GM19043 (cell line): ENCODE measurements at regions not wholly inside any gene's neighbourhood (a gene's known extent, or its start where the extent isn't known, plus 50 kb on each side); places are given as distances from the start of the nearest gene placed in this dataset.
"Not testable (repeated sequence)": the region's sequence is repeated elsewhere in the genome, so short reads cannot be mapped to it uniquely, and the experiment has no call there.

ENCODE experiments used
- ATAC-seq: cut with Tn5 transposase; IDR thresholded peaks from one replicate; pipeline ENCODE4 v1.9.1; 2021; ENCODE audit warnings: low read depth; ENCODE audit not compliant: unreplicated experiment

DNA sequence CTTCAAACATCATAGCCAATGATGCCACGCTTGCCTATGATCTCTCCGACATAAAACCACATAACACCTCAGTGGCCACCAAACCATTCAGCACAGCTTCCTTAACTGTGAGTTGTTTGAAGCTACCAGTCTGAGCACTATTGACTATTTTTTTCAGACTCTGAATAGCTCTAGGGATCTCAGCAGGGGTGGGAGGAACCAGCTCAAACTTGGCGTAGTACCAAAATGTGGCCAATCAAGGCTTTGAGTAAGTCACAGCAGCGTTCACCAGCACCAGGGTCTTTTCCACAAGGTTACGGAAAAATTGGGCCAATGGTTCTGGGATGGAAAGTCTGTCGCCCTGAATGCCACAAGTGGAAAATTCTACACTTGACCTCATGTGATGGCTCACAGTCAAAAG is 70.6 kb downstream of the SMPDL3A start:
- ATAC-seq: no peak

DNA sequence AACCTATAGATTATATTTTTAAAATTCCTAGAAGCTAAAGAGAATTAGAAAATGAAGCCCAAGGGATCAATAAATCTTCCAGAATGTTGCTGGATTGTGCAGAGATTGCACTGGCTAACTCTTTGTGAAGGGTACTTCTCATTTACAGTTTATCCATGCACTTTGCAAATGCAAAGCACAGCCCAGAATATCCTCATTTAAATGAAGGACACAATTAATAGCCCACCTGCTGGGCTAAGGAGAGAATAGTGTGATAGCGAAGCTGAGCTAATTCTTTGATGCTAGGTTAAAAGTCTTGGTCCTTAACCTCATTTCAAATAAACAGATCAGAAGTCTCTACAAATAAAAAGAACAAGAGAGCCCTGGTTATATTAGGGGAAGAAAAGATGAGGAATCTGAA is 72.5 kb downstream of the SMPDL3A start:
- ATAC-seq: no peak

DNA sequence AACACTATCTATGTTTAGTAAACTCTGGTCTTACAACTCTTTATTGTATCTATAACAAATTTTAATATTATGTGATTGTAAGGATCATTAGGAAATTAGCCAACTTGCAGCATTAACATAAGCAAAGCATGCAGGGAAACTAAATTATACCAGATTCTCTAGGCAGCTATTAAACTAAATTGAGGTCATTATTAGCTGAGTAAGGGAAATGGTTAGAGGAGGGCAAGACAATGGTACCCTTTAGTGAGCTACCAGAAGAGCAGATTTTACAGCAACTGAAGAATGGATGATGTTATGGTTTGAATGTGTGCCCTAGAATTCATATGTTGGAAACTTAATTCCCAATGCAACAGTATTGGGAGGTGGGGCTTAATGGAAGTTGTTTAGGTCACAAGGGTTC is 79.1 kb downstream of the SMPDL3A start:
- ATAC-seq: no peak

DNA sequence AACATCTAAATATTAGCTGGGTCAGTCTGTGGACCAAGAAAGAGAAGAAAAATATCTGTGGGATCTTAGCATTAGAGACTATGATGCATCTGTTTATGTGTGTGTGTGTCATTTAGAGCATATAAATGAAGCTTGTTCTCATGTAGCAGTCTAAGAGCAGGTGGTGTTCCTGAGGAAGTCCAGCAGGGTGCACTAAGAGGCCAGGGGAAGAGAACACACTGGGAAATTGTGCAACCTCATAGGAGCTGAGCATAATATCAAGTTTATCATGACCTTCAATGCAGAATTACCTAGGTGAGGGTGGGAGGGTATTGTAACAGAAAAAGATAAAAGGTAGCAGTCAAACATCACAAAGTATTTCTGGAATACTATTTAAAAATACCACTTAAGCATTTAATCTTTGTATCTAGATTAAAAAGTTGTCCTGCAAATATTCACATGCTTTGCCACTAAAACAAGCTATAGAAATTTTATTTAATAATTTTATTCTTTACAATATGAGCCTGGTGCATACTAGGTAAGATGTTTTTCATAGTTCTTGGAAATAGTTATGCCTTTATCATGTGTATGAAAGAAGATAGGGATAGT is 80.5 kb downstream of the SMPDL3A start:
- peak; percentile 62 for ATAC-seq

DNA sequence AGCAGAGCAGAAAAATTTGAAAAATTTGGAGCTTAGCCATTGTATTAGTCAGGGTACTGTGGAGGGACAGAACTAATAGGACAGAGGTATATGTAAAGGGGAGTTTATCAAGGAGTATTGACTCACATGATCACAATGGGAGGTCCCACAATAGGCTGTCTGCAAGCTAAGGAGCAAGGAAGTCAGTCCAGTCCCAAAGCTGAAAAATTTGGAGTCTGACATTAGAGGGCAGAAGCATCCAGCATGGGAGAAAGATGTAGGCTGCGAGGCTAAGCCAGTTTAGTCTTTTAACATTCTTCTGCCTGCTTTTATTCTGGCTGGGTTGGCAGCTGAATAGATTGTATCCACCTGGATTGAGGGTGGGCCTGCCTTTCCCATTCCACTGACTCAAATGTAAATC is 82.0 kb downstream of the SMPDL3A start:
- no peak for ATAC-seq

DNA sequence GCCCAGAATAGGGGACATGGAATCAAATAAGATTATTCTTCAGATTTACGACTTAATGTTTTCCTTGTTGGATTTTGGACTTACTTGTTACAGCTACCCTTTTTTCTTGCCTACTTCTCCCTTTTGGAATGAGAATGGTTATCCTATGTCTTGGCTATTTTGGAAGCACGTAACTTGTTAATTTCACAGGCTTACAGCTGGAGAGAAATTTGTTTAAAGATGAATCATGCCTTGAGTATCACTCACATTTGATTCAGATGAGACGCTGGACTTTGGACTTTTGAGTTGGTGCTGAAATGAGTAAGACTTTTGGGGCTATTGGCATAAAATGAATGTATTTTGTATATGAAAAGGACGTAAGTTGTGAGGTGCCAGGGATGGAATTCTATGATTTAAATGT is 83.3 kb downstream of the SMPDL3A start:
- no peak for ATAC-seq

DNA sequence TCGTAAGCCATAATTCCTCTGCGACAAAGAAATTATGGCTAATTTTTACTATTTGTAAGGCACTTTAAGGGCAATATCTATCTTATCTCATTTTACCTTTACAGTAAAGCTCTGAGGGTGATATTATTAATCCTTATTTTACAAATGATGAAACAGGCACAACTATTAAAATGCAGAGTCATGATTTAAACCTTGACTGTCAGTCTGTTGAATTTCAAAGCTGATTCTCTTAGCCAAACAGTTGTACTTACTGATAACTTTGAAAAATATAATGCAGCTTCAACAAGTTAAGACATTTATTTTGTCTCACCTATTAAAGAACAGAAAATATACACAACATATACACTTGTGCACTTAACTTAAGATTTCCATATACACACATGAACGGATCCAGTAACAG is 88.2 kb downstream of the SMPDL3A start:
- ATAC-seq: no peak

DNA sequence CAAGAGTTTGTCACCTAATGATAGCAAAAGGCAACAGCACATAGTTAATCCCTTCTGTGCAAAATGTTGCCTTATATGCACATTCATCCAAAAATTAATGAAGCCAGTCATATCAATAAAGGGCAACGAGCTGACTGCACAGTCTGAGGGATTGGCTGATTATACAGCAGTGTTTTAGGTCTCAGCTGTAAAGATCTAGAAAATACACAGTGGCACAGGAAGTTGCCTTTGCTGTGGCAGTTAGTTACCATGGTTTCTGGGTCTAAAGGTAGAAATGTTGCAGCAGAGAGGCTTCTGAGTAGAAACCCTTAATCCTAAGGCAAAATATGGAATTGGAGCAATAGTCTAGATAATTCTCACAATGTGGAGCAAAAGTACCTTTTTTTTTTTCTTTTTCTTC is 89.7 kb downstream of the SMPDL3A start:
- no peak for ATAC-seq

DNA sequence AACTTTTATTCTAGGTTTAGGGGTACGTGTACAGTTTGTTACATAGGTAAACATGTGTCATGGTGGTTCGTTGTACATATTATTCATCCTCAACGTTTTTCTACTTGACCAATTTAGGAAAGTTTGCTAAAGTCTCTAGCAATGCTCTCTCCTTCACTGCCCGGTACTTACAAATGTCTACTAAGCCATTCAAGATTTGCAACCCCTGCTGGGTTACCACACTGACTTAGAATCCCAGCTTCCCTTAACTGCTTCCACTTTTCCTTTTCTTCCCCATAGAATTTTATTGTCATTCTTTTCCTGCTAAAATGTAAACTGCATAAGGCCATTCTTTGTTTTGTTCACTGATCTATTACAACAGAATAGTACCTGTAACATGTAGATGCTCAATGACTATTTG is 97.4 kb downstream of the SMPDL3A start:
- ATAC-seq: no peak

DNA sequence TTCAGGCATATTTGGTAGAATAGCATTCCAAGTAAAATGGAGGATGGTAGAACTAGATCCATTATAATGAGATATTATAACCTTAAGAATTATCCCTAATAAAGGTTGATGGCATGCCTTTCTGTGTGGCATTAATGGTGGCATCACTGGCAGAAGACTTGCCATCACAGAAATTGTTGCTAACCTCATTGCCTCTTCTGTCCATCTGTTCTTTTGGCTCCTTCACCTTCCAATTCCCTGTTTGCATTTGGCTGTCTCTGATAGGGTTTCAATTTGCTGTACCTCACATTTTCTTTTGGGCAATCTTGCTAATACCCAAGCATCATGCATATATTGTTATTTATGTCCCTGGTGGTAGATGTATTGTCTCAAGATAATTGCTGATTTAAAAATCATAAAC is 98.9 kb downstream of the SMPDL3A start:
- no peak for ATAC-seq

DNA sequence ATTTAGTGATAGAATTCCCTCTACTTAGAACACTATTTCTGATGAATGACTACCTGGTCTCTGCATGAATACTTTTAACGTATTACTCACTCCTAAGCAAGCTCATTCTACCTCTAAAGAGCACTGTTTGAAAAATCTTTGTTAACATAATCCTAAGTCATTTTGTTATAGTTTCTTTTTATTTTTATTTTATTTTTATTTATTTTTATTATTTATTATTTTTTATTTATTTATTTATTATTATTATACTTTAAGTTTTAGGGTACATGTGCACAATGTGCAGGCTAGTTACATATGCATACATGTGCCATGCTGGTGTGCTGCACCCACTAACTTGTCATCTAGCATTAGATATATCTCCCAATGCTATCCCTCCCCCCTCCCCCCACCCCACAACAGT is 99.6 kb downstream of the SMPDL3A start:
- ATAC-seq: not testable (repeated sequence)

DNA sequence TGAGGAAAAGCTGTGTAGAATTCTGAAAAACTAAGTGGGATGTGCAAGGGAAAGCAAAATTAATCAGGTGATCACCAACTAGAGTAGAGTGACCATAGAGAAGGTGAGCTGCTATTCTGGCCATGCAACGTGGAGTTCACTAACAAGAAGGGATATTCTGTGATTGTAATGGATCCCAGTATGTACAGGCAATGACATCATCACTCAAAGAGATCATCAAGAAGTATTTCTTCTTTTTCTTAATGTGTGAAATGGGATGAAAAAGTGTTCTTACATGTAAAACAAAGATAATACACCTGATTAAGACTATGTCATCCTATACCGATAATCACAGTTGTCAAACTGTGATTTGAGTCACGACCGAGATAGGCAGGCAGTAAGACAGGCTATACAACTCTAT is 101.2 kb downstream of the SMPDL3A start:
- ATAC-seq: no peak

DNA sequence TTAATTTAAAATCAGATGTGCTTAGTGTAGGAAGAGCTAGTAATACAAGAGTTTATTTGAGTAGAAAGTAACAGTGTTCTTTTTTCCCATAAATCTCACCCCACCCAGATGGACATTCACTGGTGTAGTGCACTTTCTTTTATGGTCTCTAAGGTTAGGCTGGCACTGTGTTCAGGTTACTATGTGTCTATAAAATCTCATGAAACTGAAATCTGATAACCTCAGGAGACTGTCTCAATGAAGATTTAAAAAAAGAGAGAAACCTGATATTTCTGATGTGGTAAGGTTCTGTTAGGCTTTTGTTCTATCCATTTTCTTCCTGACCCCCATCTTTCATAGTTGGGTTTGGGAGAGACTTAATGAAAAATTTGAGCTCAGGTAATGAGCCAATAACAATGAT is 101.2 kb upstream of the CLVS2 start:
- ATAC-seq: no peak

DNA sequence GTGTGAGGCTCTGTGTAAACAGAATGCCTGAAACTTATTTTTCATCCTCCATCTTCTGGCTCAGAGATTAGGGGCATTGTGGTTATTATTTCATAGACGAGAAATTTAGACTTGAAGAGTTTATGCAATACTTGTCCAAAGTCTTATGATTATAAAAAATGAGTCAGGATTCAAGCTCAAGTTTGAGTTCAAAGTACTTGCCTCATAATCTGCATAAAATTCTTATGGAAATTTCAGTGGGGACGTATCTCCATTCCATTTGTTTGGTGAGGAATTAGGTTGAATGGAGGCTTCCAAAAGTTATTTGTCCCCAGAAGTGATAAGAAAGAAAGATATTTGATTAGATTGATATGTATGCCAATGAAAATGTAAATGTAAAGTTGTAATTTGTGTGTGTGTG is 93.7 kb upstream of the CLVS2 start:
- no peak for ATAC-seq

DNA sequence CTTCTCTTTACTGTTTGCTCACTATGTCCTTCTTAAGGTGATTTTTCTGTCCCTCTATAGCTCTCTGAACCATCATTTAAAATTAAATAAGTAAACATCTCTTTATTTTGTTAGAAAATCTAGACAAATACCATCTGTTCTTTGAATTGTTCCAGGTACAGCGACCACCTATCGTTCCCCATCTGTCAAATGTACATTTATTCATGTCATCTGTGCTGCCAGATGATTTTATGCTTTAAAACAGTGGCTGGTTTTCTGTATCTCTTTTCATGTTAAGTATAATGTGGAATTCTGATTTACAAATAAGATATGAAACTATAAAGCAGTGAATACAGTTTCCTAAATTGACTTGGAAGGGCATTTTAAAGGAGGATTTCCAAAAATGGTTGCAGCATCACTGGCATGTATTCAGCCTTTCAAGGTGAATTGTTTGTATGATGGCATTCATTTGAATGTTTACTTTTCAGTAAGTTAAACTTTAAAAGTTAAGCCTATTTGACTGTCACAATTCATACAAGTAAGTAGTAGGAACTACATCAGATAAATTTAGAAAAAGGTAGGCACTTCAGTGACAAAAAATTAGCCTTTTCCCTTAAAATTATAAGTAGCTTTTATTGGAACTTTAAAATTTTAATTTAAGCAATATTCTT is 92.6 kb upstream of the CLVS2 start:
- no peak for ATAC-seq

DNA sequence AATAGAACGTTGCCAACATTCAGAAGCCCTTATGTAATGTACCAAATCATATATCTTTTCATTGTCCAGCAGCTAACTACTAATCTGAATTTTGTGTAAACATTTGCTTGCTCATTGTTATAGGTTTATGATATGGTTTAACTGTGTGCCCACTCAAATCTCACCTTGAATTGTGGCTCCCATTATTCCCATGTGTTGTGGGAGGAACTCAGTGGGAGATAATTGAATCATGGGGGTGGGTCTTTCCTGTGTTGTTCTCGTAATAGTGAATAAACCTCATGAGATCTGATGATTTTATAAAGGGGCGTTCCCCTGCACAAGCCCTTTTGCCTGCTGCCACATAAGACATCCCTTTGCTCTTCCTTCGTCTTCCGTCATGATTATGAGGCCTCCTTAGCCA is 91.9 kb upstream of the CLVS2 start:
- no peak for ATAC-seq

DNA sequence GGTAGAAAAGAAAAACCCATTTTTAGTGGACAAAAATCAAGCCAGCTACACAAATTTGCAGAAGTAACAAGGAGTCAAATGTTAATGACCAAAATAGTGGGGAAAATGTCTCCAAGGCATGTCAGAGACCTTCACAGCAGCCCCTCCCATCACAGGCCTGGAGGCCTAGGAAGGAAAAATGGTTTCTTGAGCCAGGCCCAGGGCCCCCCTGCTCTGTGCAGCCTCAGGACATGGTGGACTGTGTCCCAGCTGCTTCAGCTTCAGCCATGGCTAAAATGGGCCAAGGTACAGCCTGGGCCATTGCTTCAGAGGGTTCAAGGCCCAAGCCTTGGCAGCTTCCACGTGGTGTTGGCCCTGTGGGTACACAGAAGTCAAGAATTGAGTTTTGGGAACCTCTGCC is 82.5 kb upstream of the CLVS2 start:
- ATAC-seq: no peak

DNA sequence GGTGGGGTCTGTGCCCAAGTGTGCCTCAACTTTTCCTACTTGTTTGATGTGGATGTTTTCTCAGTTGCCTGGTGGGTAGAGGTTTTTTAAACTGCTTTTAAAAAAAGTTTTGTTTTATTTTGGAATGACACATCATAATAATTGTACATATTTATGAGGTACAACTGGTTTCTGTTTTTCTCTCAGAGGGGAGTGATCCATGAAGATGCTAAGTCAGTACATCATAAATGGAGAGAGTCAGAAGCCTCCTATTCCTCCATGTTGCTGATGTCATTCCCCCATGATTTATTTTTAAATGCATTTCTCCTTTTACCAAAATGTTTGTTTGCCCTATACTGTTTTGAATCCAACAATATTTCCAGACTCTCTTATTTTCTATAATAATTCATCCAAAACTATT is 77.3 kb upstream of the CLVS2 start:
- no peak for ATAC-seq

DNA sequence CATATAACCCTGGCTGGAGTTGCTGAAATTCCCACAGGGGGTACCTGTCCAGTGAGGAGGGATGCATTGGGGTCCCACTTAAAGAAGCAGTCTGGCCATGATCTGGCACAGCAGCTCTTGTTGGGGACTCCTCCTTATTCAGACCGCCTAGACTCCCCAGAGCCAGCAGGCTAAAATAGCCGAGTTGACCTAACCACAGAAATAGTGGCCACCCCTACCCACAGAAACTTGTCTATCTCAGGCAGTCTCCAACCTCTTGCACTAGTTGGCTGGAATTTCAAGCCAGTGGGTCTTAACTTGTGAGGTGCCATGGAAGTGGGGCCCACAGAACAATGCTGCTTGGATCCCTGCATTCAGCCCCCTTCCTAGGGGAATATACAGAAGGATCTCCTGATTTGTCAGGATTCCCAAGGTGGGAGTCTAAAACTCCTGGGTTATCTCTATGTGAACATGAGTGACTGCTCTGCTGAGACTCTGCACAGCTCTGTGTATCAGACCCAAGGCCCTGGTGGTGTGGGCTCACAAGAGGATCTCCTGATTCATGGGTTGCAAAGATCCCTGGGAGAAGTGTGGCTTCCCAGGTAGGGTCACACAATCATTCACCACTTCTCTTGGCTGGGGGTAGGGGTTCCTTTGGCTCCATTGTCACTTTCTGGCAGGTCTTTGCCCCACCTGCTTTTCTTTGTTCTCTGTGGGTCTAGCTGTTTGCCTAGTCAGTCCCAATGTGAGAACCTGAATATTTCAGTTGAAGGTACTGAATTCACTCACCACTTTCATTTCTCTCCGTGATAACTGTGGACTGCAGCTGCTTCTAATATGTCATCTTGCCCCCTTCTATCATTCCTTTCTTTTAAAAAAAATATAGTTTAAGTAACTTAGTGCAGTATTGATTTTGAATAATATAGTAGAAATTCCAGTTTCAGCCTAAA is 65.5 kb upstream of the CLVS2 start:
- ATAC-seq: peak; percentile 57

DNA sequence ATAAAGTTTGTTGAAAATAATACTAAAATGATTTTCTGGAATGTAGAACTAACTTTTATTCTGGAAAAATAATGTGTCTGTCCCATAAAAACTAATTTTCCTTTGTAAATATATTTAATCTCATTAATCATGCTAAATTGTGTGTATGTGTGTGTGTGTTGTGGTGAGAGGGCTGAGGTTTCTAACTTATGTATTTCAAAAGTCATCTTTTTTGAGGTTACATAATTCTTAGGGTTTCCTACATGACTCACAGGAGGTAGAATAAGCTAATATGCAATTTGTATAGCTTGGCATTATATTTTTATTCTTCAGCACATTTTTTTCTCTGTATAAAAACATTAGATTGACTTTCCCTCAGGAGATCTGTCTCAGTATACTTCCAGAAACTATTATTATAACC is 64.1 kb upstream of the CLVS2 start:
- no peak for ATAC-seq

DNA sequence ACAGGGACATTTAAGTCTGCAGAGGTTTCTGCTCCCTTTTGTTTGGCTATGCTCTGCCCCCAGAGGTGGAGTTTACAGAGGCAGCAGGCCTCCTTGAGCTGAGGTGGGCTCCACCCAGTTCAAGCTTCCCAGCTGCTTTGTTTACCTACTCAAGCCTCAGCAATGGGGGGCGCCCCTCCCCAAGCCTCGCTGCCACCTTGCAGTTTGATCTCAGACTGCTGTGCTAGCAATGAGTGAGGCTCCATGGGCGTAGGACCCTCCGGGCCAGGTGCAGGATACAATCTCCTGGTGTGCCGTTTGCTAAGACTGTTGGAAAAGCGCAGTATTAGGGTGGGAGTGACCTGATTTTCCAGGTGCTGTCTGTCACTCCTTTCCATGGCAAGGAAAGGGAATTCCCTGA is 51.1 kb upstream of the CLVS2 start:
- not testable (repeated sequence) for ATAC-seq
